GM18505 (cell line): ENCODE measurements at regions not wholly inside any gene's neighbourhood (a gene's known extent, or its start where the extent isn't known, plus 50 kb on each side); places are given as distances from the start of the nearest gene placed in this dataset.
"Not testable (repeated sequence)": the region's sequence is repeated elsewhere in the genome, so short reads cannot be mapped to it uniquely, and the experiment has no call there.

Experiments used
- ATAC-seq: cut with Tn5 transposase; IDR thresholded peaks from one replicate; pipeline ENCODE4 v1.9.1; 2021; ENCODE audit not compliant: unreplicated experiment
- POLR2A ChIP-seq: IDR thresholded peaks from 4 replicates; pipeline ENCODE4 v1.6.1; 2011; ENCODE audit warnings: borderline replicate concordance; ENCODE audit not compliant: insufficient read depth, insufficient read length; ENCODE audit errors: extremely low read depth

DNA sequence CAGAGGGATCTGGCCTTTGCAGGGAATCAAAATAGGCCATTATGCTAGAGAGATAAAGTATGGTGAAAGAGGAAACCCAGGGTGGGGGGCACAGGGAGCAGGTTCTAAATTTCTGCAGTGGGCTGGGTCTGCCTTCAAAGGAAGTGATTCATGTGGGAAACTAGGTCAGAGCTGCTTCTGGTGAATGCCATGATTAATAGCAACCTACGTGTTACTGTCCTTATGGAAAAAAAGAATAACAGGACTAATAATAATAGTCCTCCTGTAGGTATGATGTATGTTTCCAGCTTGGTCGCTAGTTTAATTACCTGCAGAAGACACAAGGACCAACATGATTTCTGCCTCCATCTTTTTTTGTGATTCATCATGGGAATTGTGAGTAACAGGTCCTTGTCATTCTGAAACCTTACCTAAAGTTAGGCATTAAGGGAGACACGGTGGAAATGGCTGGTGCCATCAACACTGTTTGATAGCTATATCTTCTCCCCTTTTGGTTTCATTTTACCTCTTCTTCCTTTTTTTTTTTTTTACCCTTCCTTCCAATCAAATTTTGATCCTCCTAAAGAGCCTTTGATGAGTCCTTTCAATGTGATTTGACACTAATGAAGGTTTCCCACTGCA lies 180.4 kb downstream of the CPEB2 start:
- TF ChIP-seq POLR2A = no peak
- ATAC-seq = peak; percentile 55

DNA sequence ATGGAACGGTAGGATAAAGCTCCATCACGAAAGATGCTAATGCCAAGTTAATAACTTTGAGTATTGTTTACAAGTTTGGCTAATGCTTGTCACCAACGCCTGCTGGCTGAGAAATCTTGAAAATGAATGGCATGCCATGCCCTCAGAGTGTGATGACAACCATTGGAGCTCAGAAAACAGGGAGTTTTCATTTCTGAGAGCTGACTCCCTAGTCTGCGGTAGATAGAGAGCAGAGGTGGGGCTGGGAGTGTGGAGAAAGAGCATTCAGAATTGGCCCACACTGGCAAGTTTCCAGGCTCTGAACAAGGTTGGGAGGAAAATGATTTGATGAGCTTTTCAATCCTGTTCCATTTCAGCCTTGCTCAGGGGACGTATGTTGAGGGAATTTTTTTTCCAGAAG lies 183.9 kb downstream of the CPEB2 start:
- no peak for TF ChIP-seq POLR2A
- ATAC-seq = no peak

DNA sequence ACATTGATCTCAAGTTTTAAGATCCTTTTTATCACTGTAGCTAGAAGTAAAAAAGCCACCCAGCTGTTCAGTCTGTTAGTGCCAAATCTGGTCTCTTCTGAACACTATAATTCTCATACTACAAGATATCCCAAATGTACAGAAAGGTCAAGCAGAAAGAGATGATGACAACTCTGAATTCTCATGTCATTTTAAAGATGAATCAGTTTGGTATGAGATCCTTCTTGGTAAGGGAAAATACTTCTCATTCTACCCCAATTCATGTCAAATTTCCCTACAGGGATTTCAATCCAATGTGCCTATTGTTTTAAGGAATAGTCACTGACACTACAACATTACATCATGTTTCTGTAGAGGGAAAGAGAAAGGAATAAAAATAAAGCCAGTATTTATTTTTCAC lies 184.5 kb downstream of the CPEB2 start:
- no peak for TF ChIP-seq POLR2A
- ATAC-seq = no peak

DNA sequence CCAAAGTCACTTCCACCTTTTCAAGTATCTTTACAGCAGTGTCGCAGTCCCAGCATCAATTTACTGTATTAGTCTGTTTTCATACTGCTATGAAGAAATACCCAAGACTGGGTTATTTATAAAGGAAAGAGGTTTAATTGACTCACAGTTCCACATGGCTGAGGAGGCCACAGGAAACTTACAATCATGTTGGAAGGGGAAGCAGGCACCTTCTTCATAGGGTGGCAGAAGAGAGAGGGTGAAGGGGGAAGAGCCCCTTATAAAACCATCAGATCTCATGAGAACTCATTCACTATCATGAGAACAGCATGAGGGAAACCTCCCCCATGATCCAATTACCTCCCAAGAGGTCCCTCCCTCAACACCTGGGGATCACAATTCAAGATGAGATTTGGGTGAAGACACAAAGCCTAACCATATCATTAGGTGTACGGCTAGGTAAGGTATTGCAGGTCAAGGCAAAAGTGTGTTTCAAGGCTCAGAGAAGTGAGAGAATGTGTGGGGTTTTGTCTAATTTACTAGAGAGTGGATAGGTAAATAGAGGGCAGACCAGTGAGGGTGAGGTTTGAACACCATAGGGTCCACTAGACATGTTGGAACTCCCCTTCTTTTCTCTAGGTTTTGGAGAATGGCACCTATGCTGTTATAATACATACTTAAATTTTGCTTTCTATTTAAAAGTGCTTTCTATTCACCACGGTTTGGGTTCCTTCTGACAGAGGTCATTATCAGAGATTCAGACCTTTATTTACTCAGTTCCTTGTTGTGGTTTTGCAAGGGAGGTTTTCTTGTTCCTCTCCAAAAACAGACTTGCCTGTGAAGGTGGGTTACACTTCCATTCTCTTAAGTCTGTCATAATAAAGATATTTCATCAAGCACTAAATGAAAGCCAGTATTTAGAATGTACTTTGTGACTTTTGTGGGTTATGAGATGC lies 186.6 kb downstream of the CPEB2 start:
- no peak for TF ChIP-seq POLR2A
- ATAC-seq = peak; percentile 70

DNA sequence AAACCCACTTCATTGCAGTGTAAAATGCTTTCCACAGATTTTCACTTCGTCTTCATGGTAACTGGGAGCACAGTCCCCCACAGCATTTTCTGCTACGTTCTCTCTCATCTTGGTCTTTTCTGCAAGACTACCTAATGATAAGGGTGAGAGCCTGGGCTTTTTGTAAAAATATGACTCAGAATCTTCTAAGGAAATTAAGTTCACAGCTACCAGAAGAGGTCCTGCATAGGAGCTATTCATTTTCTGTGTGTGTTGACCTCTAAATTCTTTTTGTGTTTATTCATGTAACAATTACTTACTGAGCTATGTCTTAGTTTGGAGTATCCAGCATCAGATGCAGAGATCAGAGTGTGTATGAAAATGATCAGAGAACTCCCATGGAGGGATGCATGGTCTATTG lies 192.2 kb downstream of the CPEB2 start:
- ATAC-seq = no peak
- no peak for TF ChIP-seq POLR2A

DNA sequence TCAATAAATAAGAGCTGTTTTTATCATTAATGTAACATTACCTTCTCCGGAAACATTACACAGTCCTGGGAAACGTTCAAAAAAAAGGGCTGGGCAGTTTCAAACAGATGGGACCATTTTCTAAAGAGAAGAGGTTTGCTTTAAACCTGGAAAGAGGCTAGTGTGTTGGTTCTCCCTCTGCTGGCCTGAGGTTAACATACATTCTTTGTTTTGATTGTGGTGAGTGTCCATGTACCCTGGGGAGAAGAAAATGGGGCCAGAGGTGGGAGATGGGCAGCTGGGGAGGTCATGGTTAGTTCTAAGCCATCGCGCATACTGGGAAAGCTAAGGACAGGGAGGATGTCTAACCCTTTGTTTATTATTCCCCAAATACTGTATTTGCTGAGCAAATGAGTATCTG lies 194.7 kb downstream of the CPEB2 start:
- TF ChIP-seq POLR2A = no peak

DNA sequence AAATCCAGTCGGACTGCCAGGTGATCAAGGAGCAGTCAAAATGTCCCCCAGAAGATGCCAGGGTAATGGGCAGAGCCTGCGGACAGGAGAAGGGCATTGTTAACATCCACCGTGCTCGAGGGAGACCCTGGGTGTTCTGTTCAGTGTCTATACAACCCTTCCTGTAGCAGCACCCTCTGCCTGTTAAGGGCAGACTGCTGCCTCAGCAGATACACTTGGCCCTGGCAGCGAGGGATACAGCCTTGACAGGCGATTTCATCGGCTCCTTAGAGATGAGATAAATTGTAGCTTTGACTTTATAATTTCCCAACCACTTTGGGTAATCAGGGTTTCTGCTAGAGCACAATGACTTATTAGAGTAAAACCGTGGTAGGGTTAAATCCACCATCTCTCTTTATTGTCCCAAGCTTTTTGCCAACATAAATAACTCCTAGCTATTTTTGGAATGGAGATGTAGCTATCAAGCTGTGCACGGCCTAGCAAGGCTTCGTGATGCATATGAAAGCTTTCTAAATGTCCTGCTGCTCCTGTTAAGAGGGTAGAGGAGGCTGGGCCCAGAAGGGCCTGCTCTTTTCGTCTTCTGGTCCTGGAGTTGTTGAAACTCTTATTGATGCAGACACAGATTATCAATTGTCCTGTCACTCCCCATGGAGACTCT lies 195.9 kb downstream of the CPEB2 start:
- TF ChIP-seq POLR2A = no peak
- no peak for ATAC-seq

More for the DNA sequence above, 194.7 kb downstream of the CPEB2 start:
- ATAC-seq = no peak

DNA sequence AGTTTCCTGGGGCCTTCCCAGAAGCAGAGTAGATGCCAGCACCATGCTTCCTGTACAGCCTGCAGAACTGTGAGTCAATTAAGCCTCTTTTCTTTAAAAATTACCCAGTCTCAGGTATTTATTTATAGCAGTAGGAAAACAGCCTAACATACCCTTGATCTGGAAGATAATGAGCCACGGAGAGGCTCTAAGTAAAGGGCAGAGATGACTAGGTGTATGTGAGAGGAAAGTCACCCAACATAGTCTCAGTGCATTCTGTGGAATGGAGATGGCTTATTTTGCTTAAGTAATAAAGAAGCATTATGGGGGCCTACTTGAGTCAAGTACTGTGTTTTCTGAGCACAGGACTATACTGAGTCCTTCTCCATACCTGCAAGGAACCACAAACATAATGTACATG lies 199.5 kb downstream of the CPEB2 start:
- ATAC-seq = no peak
- no peak for TF ChIP-seq POLR2A

DNA sequence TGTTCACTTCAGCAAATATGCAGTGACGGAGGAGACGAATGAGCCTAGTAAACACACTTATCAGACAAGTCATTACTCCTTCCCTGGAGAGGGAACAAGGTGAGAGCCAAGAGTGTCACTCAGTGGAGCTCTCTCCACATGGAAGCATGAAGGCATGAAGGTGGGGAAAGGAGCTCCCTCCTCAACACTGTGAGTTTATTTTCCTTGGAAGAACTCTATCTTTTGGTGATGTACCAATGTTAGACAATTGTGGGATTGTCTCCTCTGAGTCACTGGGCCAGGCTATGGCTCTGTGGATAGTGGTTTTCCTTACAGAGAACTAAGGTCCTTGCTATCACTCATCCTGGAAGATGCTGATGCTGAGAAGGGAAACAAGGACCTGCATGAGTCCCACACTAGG lies 200.2 kb downstream of the CPEB2 start:
- no peak for ATAC-seq
- TF ChIP-seq POLR2A = no peak

DNA sequence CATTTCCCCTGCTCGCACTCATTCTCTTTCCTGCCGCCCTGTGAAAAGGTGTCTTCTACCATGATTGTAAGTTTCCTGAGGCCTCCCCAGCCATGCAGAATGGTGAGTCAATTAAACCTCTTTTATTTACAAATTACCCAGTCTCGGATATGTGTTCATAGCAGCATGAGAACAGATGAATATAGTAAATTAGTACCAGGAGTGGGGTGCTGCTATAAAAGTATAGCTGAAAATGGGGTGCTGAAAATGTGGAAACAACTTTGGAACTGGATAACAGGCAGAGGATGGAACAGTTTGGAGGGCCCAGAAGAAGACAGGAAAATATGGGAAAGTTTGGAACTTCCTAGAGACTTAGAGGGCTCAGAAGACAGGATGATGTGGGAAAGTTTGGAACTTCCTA lies 204.2 kb downstream of the CPEB2 start:
- not testable (repeated sequence) for ATAC-seq

DNA sequence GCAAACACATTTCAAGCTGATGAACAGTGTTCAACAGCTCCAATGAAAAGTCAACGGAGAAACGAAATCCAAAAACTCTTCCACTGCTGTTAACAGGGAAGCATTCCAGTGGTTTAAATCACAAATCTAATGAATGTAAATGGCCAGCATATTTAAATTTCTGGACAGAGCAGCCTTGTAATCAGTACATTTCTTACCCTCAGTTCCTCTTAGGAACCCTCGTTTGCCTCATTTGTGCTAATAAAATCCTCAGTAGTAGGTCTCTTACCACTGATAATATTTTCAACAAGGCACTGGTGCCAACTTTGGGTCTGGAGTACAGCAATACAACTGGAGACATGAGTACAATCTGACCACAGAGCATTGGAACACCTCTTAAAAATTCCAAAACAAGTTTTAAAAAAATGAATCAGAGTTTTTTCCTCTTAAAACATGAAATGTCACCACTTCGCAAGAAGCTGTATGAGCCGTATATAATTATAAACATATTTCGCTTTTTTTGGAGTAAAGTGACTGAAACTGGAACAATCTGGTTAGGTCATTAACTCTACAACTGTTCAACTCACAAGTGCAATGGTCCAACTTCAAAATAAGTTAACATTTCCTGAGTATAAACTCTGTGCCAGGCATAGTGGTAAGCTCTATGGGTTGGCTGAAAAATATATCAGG lies 211.2 kb downstream of the CPEB2 start:
- no peak for ATAC-seq
- TF ChIP-seq POLR2A = no peak

DNA sequence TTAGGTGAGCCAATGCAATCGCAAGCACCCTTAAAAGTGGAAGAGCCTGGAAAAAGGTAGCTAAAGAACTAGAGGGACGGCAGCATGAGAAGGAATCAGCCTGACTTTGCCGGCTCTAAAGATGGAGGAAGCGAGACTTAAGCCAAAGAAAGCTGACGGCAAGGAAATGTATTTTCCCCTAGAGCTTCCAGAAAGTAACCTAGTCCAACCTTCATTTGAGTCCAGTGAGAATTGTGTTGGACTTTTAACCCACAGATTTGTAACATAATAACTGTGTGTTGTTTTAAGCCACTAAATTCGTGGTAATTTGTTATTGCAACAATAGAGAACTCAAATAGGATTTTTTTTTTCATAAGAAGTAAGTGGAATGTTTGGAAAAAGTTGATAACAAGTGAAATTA lies 212.7 kb upstream of the C1QTNF7 start:
- TF ChIP-seq POLR2A = no peak
- no peak for ATAC-seq

DNA sequence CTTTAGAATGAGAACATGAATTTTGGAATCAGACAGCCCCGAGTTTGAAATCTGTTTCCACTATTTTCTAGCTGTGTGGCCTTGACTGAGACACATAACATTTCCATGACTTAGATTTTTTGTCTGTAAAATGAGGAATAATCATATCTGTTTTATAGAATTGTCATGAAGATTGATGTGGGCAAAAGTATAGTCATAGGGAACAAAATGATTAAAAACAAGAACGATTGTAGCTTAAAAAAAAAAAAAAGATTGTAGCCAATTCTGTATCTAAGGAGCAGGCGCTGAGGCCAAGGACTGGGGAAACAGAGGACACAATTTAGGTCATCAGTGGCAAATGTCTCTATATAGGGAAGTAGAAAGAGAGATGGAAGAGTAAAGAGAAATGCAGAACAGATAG lies 201.6 kb upstream of the C1QTNF7 start:
- no peak for ATAC-seq
- no peak for TF ChIP-seq POLR2A
